Transverse colon (tissue), 4 donors: ENCODE measurements at regions not wholly inside any gene's neighbourhood (a gene's known extent, or its start where the extent isn't known, plus 50 kb on each side); places are given as distances from the start of the nearest gene placed in this dataset.

ENCODE experiments used
- DNase-seq: peaks from one replicate; pipeline ENCODE4 v3.0.0-alpha.2; 2019
- H3K27ac ChIP-seq, 4 donors: fragments of 200-600 bp; sonication (generic); 2 replicates each; pipeline ENCODE4 v1.5.1; 2016 to 2018; ENCODE audit warnings: inconsistent platforms in 4 of 4
- H3K27me3 ChIP-seq: fragments of 200-600 bp; sonication (generic); 2 replicates; pipeline ENCODE4 v1.5.1; 2017; ENCODE audit warnings: inconsistent platforms
- H3K36me3 ChIP-seq, 4 donors: fragments of 200-600 bp; sonication (generic); 2 replicates each; pipeline ENCODE4 v1.5.1; 2017 to 2019; ENCODE audit warnings: inconsistent platforms in 4 of 4
- H3K4me1 ChIP-seq, 4 donors: fragments of 200-600 bp; sonication (generic); 2 replicates each; pipeline ENCODE4 v1.5.1; 2017 to 2020; ENCODE audit warnings: inconsistent platforms in 4 of 4
- H3K4me3 ChIP-seq, 4 donors: fragments of 200-600 bp; sonication (generic); 1 replicate in 1 of 4; 2 replicates in 3 of 4; pipeline versions ENCODE4 v1.5.1 to v1.6.1; 2017 to 2019; ENCODE audit warnings: inconsistent platforms in 4 of 4
- H3K9me3 ChIP-seq, 2 donors: fragments of 200-600 bp; sonication (generic); 2 replicates each; pipeline ENCODE4 v1.5.1; 2017 to 2019; ENCODE audit warnings: inconsistent platforms in 2 of 2
- EP300 ChIP-seq: sonication (generic); formaldehyde crosslinking; IDR thresholded peaks from one replicate; pipeline ENCODE4 v1.6.1; 2017; ENCODE audit warnings: antibody characterized with exemption, low read depth
- POLR2A ChIP-seq: fragments of 450-650 bp; IDR thresholded peaks from one replicate; pipeline ENCODE4 v1.6.1; 2016; ENCODE audit warnings: antibody characterized with exemption, mild to moderate bottlenecking, moderate library complexity
- POLR2AphosphoS5 ChIP-seq, 3 donors: sonication (generic); formaldehyde crosslinking; IDR thresholded peaks; one replicate each; pipeline ENCODE4 v1.6.1; 2016; ENCODE audit warnings: antibody characterized with exemption in 3 of 3
- WGBS, 2 donors: methylation state at CpG; one replicate each; pipeline ENCODE4 v1.1.5; 2018; ENCODE audit warnings: low coverage in 1 of 2; 5-methylcytosine and 5-hydroxymethylcytosine counted together
- in situ Hi-C, 4 donors: fragments of 200-750 bp; cut with MboI; loops; one replicate each; pipeline versions ENCODE4 v1.15.0 to v1.15.1; 2017; ENCODE audit warnings: low sequenced_read_pairs in 3 of 4, low pct_ligation_motif_present in 1 of 4, low pct_unique_long_range_greater_than_20kb in 1 of 4
- intact Hi-C: fragments of 100-400 bp; cut with DNase I; formaldehyde crosslinking; loops from one replicate; pipeline ENCODE4 v1.15.1; 2023; ENCODE audit warnings: low total_unique reads
- TF ChIP-seq, protein P1 (sequence below), 5 experiments: fragments of 200-600 bp in 3 of 5; fragments of 450-650 bp in 2 of 5; sonication (generic) in 3 of 5; IDR thresholded peaks; 1 replicate in 2 of 5; 2 replicates in 3 of 5; pipeline ENCODE4 v1.5.1; 2016 to 2017; ENCODE audit warnings: antibody characterized with exemption in 5 of 5, inconsistent platforms in 3 of 5, mild to moderate bottlenecking in 2 of 5, moderate library complexity in 1 of 5

DNA sequence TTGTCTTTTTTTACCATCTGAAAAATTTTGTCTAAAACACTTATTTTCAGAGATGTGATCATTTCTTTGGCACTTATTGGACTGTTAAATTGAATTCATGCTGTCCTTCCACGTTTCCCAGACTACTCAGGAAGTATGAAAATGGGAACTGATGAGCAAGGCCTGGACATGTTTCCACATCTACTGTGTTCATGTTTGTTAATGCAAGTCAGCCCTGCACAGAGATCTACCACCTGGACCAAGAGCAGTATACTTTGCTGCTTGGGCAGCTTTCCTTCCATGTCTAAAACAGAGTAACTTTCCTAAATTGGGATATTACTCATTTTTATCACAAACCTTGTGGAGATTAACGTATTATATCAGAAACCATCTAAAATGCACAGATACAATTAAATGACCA lies 687.4 kb downstream of the DIAPH3 start:
- intact Hi-C loops (no loop called here), in situ Hi-C loops (no loop called here)
- TF ChIP-seq, protein P1, sequence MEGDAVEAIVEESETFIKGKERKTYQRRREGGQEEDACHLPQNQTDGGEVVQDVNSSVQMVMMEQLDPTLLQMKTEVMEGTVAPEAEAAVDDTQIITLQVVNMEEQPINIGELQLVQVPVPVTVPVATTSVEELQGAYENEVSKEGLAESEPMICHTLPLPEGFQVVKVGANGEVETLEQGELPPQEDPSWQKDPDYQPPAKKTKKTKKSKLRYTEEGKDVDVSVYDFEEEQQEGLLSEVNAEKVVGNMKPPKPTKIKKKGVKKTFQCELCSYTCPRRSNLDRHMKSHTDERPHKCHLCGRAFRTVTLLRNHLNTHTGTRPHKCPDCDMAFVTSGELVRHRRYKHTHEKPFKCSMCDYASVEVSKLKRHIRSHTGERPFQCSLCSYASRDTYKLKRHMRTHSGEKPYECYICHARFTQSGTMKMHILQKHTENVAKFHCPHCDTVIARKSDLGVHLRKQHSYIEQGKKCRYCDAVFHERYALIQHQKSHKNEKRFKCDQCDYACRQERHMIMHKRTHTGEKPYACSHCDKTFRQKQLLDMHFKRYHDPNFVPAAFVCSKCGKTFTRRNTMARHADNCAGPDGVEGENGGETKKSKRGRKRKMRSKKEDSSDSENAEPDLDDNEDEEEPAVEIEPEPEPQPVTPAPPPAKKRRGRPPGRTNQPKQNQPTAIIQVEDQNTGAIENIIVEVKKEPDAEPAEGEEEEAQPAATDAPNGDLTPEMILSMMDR (IDR thresholded peaks at IDR 0.05): no peak
- TF ChIP-seq POLR2A (no peak), EP300 (no peak), POLR2AphosphoS5 (IDR thresholded peaks at IDR 0.05) (no peak)
- no peaks in the 10 kb centered on the region for H3K27me3 ChIP-seq
- H3K4me1 ChIP-seq: no peaks in the 10 kb centered on the region
- DNase-seq: no peak
- no peaks in the 10 kb centered on the region for H3K36me3 ChIP-seq
- H3K9me3 ChIP-seq: no peaks in the 10 kb centered on the region
- no peak overlapping the region for H3K4me3 ChIP-seq
- H3K27ac ChIP-seq: no peak overlapping the region
- WGBS, 2 donors: 38 to 49% methylated on average over 2 of the region's 2 CpGs

DNA sequence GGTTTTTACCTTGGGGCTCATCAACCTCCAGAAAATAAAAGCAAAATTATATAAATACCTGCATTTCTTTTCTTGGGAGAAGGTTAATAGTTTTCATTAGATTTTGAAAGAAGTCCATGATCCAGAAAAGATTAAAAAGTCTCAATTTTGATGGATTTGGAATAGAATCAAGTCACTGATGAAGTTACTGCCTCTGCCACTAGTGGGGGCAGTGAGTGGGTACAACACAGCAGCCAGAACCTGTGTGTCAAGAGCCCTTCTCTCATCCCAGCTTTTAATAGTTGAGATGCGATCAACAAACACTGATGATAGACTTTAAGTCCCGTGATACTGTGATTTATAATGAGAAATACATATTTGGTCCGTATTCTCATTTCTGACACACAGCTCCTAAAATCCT lies 686.7 kb downstream of the DIAPH3 start:
- no peaks in the 10 kb centered on the region for H3K36me3 ChIP-seq
- H3K27ac ChIP-seq: no peak overlapping the region
- no peaks in the 10 kb centered on the region for H3K27me3 ChIP-seq
- no peak for DNase-seq
- H3K4me1 ChIP-seq: no peaks in the 10 kb centered on the region
- 90 to 100% methylated on average over 2 to 3 of the region's 3 CpGs for WGBS, 2 donors
- H3K4me3 ChIP-seq: no peak overlapping the region
- in situ Hi-C loops: no loop called here
- no peaks in the 10 kb centered on the region for H3K9me3 ChIP-seq
- intact Hi-C loops: no loop called here
- TF ChIP-seq, protein P1 (IDR thresholded peaks at IDR 0.05): peak in 1 of 5 experiments; percentile 15
- TF ChIP-seq POLR2A (no peak), EP300 (no peak), POLR2AphosphoS5 (IDR thresholded peaks at IDR 0.05) (no peak)

DNA sequence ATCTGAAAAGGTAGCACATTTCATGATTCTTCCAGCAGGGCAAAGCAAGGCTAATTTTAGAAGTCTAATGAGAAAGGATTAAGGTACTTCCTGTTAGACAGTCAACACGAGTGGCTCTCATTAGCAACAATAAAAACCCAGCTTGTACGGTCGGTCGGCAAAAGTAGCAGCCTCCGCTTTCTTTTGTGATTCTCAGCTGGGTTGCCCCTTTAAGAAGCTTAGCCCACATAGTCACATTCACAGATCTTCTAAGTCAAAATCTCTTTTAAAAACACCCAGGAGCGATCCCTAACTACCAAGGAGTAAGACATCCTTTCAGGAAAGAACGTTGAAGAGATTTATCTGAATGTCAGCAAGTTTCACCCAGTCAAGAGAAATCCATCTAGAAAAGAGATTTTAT lies 684.8 kb downstream of the DIAPH3 start:
- H3K4me3 ChIP-seq: no peak overlapping the region
- intact Hi-C loops (no loop called here), in situ Hi-C loops (no loop called here)
- TF ChIP-seq, protein P1 (IDR thresholded peaks at IDR 0.05): no peak
- TF ChIP-seq POLR2A (no peak), EP300 (no peak), POLR2AphosphoS5 (IDR thresholded peaks at IDR 0.05) (no peak)
- no peaks in the 10 kb centered on the region for H3K27me3 ChIP-seq
- H3K4me1 ChIP-seq: peaks cover 0 to 6% (median 1%) of the 10 kb centered on the region in 4 donors
- WGBS, 2 donors: 64 to 82% methylated on average over 7 of the region's 7 CpGs
- no peaks in the 10 kb centered on the region for H3K9me3 ChIP-seq
- no peaks in the 10 kb centered on the region for H3K36me3 ChIP-seq
- DNase-seq: no peak
- H3K27ac ChIP-seq: no peak overlapping the region

DNA sequence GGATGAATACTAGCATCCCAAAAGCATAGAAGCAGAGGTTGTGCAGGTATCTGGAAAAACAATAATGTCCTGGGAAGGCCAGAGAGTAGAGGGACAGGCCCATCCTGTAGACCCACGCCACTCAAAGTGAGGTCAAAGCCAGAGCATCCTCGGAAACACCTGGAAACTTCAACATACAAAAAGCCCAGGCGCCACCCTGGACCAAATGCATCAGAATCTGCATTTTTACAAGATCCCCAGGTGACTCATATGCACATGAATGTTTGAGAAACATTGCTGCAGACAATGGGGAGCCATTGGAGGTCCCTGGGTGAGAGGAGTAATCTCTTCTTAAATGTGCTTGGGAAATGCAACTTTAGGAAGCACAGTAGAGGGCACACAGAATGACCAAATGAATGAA lies 684.1 kb downstream of the DIAPH3 start:
- H3K27me3 ChIP-seq: no peaks in the 10 kb centered on the region
- WGBS, 2 donors: 79 to 82% methylated on average over 3 of the region's 3 CpGs
- intact Hi-C loops: no loop called here
- no peak for DNase-seq
- peaks cover 0 to 7% (median 2%) of the 10 kb centered on the region in 4 donors for H3K4me1 ChIP-seq
- in situ Hi-C loops: no loop called here
- TF ChIP-seq POLR2A (no peak), EP300 (no peak), POLR2AphosphoS5 (IDR thresholded peaks at IDR 0.05) (no peak)
- TF ChIP-seq, protein P1 (IDR thresholded peaks at IDR 0.05): no peak
- no peak overlapping the region for H3K27ac ChIP-seq
- H3K9me3 ChIP-seq: no peaks in the 10 kb centered on the region
- no peak overlapping the region for H3K4me3 ChIP-seq
- H3K36me3 ChIP-seq: no peaks in the 10 kb centered on the region
